ENCODE measurements at regions not wholly inside any gene's neighbourhood (a gene's known extent, or its start where the extent isn't known, plus 50 kb on each side); places are given as distances from the start of the nearest gene placed in this dataset.

- Mint-ChIP-seq H3K27me3 (no peaks in the 10 kb centered on the region), H3K4me1 (peaks cover 17% of the 10 kb centered on the region), H3K27ac (no peak overlapping the region), H3K36me3 (no peaks in the 10 kb centered on the region), H3K9me3 (peaks cover 2% of the 10 kb centered on the region), H3K4me3 (no peak overlapping the region)
- no peak for DNase-seq
Measured at GRCh38 chrX:9087271-9088040, 53.5 kb upstream of the FAM9B start.

GRCh38 chrX:9088896-9089295 is 55.0 kb upstream of the FAM9B start:
- Mint-ChIP-seq H3K4me1 (peaks cover 17% of the 10 kb centered on the region), H3K9me3 (peaks cover under 1% of the 10 kb centered on the region), H3K4me3 (no peak overlapping the region), H3K27me3 (no peaks in the 10 kb centered on the region), H3K36me3 (no peaks in the 10 kb centered on the region), H3K27ac (no peak overlapping the region)
- no peak for DNase-seq

GRCh38 chrX:9090766-9091165 is 56.8 kb upstream of the FAM9B start:
- H3K4me3 Mint-ChIP-seq, result no peak overlapping the region
- peaks cover 17% of the 10 kb centered on the region for H3K4me1 Mint-ChIP-seq

GRCh38 chrX:9091258-9091657 is 57.3 kb upstream of the FAM9B start:
- H3K9me3 Mint-ChIP-seq, result no peaks in the 10 kb centered on the region
- H3K4me1 Mint-ChIP-seq, result peaks cover 17% of the 10 kb centered on the region
- no peak overlapping the region for H3K4me3 Mint-ChIP-seq
- DNase-seq, result no peak
- no peak overlapping the region for H3K27ac Mint-ChIP-seq
- peaks cover 5% of the 10 kb centered on the region for H3K36me3 Mint-ChIP-seq
- no peaks in the 10 kb centered on the region for H3K27me3 Mint-ChIP-seq

More at GRCh38 chrX:9090766-9091165, 56.8 kb upstream of the FAM9B start:
- Mint-ChIP-seq H3K36me3 (peaks cover 5% of the 10 kb centered on the region), H3K9me3 (no peaks in the 10 kb centered on the region), H3K27me3 (no peaks in the 10 kb centered on the region), H3K27ac (no peak overlapping the region)
- no peak for DNase-seq

GRCh38 chrX:9102956-9103355 is 69.0 kb upstream of the FAM9B start:
- no peaks in the 10 kb centered on the region for H3K4me1 Mint-ChIP-seq
- no peak for DNase-seq
- H3K27ac Mint-ChIP-seq, result no peak overlapping the region
- no peaks in the 10 kb centered on the region for H3K36me3 Mint-ChIP-seq
- no peak overlapping the region for H3K4me3 Mint-ChIP-seq
- H3K27me3 Mint-ChIP-seq, result no peaks in the 10 kb centered on the region
- H3K9me3 Mint-ChIP-seq, result no peaks in the 10 kb centered on the region

- Mint-ChIP-seq H3K4me3 (no peak overlapping the region), H3K4me1 (peaks cover 6% of the 10 kb centered on the region), H3K9me3 (no peaks in the 10 kb centered on the region), H3K27ac (no peak overlapping the region), H3K36me3 (no peaks in the 10 kb centered on the region), H3K27me3 (no peaks in the 10 kb centered on the region)
- DNase-seq, result no peak
Measured at GRCh38 chrX:9108054-9108453, 74.1 kb upstream of the FAM9B start.

GRCh38 chrX:9110808-9111207 is 76.9 kb upstream of the FAM9B start:
- Mint-ChIP-seq H3K36me3 (no peaks in the 10 kb centered on the region), H3K27ac (no peak overlapping the region), H3K4me1 (peaks cover 6% of the 10 kb centered on the region), H3K27me3 (no peaks in the 10 kb centered on the region), H3K9me3 (no peaks in the 10 kb centered on the region), H3K4me3 (no peak overlapping the region)
- no peak for DNase-seq

GRCh38 chrX:9114245-9114644 is 80.3 kb upstream of the FAM9B start:
- H3K4me1 Mint-ChIP-seq, result peaks cover 6% of the 10 kb centered on the region
- no peaks in the 10 kb centered on the region for H3K36me3 Mint-ChIP-seq
- H3K27ac Mint-ChIP-seq, result no peak overlapping the region
- H3K9me3 Mint-ChIP-seq, result no peaks in the 10 kb centered on the region
- H3K27me3 Mint-ChIP-seq, result no peaks in the 10 kb centered on the region
- DNase-seq, result no peak
- no peak overlapping the region for H3K4me3 Mint-ChIP-seq

- no peak for DNase-seq
- Mint-ChIP-seq H3K27ac (no peak overlapping the region), H3K27me3 (peaks cover 2% of the 10 kb centered on the region), H3K36me3 (no peaks in the 10 kb centered on the region), H3K9me3 (no peaks in the 10 kb centered on the region), H3K4me3 (no peak overlapping the region), H3K4me1 (no peaks in the 10 kb centered on the region)
Measured at GRCh38 chrX:9117851-9118250, 83.9 kb upstream of the FAM9B start.

GRCh38 chrX:9122519-9123245 is 88.8 kb upstream of the FAM9B start:
- Mint-ChIP-seq H3K27me3 (peaks cover 2% of the 10 kb centered on the region), H3K9me3 (no peaks in the 10 kb centered on the region), H3K36me3 (no peaks in the 10 kb centered on the region), H3K4me1 (no peaks in the 10 kb centered on the region), H3K4me3 (no peak overlapping the region), H3K27ac (no peak overlapping the region)
- DNase-seq, result no peak

GRCh38 chrX:9127986-9128385 is 94.1 kb upstream of the FAM9B start:
- no peak for DNase-seq
- Mint-ChIP-seq H3K27ac (no peak overlapping the region), H3K9me3 (peaks cover 6% of the 10 kb centered on the region)

GRCh38 chrX:9130031-9130430 is 96.1 kb upstream of the FAM9B start:
- Mint-ChIP-seq H3K27me3 (no peaks in the 10 kb centered on the region), H3K36me3 (peaks cover 3% of the 10 kb centered on the region), H3K4me3 (no peak overlapping the region), H3K4me1 (peaks cover 12% of the 10 kb centered on the region), H3K27ac (no peak overlapping the region), H3K9me3 (peaks cover 6% of the 10 kb centered on the region)
- no peak for DNase-seq

More at GRCh38 chrX:9127986-9128385, 94.1 kb upstream of the FAM9B start:
- H3K36me3 Mint-ChIP-seq, result peaks cover 3% of the 10 kb centered on the region
- H3K4me3 Mint-ChIP-seq, result no peak overlapping the region
- peaks cover 12% of the 10 kb centered on the region for H3K4me1 Mint-ChIP-seq
- H3K27me3 Mint-ChIP-seq, result no peaks in the 10 kb centered on the region

- Mint-ChIP-seq H3K36me3 (peaks cover 3% of the 10 kb centered on the region), H3K9me3 (peaks cover 6% of the 10 kb centered on the region), H3K27ac (no peak overlapping the region), H3K4me3 (no peak overlapping the region), H3K4me1 (peaks cover 12% of the 10 kb centered on the region), H3K27me3 (no peaks in the 10 kb centered on the region)
- no peak for DNase-seq
Measured at GRCh38 chrX:9131066-9131465, 97.1 kb upstream of the FAM9B start.

GRCh38 chrX:9132036-9132638 is 98.2 kb upstream of the FAM9B start:
- Mint-ChIP-seq H3K4me1 (peaks cover 12% of the 10 kb centered on the region), H3K27me3 (no peaks in the 10 kb centered on the region), H3K4me3 (no peak overlapping the region), H3K36me3 (peaks cover 3% of the 10 kb centered on the region), H3K27ac (no peak overlapping the region), H3K9me3 (peaks cover 6% of the 10 kb centered on the region)
- DNase-seq, result no peak

- Mint-ChIP-seq H3K27ac (no peak overlapping the region), H3K4me1 (peaks cover 12% of the 10 kb centered on the region), H3K4me3 (no peak overlapping the region), H3K27me3 (no peaks in the 10 kb centered on the region), H3K36me3 (peaks cover 3% of the 10 kb centered on the region), H3K9me3 (peaks cover 5% of the 10 kb centered on the region)
- DNase-seq, result no peak
Measured at GRCh38 chrX:9133426-9133825, 99.5 kb upstream of the FAM9B start.
